ENCODE measurements at regions not wholly inside any gene's neighbourhood (a gene's known extent, or its start where the extent isn't known, plus 50 kb on each side); places are given as distances from the start of the nearest gene placed in this dataset.
"Not testable (repeated sequence)": the region's sequence is repeated elsewhere in the genome, so short reads cannot be mapped to it uniquely, and the experiment has no call there.

DNA sequence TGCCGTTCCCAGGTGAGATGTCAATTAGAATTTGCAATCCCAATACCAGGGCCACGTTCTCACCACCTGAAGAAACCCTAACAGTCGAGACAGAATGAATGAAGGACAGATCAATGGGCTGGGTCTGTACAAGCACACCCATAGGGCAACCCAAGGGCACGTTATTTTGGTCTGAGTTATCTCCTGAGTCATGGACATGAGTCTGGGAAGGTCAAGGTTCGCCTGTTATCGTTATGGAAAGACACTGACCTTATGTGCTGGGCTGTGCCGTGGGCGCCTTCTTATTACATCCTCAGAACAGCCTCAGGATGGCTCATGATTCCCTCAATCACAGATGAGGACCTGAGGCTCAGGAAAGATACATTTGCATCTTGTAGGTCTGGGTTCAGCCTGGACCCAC is 175.0 kb upstream of the SULF2 start:
- no peak for DNase-seq (ENCODE audit: low read depth)

DNA sequence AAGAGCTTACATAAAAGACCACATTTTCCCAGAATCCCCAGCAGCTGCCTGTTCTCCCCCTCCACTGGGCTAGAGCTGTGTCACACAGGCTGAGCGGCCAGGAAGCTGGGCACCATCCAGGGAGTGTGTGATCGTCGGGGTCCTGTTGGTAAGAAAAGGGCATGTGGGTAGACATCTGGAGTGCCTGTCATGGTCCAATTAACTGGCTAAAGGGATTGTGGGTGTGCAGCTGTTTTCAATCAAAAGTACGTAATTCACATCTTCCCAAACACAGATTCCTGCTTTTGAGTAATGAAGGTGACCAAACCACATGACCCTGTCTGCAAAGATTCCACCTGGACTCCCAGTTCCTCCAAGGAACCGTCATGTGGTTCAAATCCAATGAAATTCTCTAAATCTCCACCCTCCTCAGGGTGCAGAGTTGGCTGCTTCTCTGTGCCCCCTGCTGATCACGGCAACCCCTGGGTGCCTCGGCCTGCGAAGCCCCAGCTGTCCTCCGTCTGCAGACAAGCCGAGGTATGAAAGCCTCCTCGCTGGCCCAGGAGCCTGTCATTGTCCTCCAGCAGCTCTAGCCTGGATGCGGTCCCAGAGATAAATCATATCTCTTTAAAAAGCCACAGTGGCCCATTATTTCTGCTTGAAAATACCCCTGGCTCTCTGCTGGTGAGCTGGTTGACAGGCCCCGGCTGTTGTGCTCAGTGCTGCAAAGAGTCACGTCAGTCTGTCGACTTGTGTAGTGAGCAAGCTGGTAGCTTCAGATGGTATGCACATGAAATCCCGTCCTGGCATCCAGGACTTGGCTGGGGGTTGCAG is 172.9 kb upstream of the SULF2 start:
- not testable (repeated sequence) for DNase-seq (ENCODE audit: low read depth)

DNA sequence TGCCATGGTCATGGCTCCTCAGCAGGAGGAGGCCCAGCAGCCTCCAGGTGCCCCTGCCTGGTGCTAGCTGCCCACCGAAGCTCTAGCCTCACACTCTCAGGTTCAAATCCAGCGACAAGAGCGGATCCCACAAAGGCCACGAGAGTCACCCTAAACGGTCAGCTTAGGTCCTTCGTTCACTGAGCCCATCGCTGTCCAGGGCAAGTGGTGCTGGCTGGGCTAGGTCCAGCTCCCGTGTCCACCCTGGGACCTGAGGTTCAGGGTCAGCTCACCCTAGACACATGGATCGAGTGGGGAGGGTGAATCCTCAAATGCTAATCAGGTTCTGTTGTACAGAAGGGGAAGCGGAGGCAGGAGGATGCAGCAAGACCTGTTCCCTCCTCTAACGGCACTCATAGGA is 171.9 kb upstream of the SULF2 start:
- no peak for DNase-seq (ENCODE audit: low read depth)

DNA sequence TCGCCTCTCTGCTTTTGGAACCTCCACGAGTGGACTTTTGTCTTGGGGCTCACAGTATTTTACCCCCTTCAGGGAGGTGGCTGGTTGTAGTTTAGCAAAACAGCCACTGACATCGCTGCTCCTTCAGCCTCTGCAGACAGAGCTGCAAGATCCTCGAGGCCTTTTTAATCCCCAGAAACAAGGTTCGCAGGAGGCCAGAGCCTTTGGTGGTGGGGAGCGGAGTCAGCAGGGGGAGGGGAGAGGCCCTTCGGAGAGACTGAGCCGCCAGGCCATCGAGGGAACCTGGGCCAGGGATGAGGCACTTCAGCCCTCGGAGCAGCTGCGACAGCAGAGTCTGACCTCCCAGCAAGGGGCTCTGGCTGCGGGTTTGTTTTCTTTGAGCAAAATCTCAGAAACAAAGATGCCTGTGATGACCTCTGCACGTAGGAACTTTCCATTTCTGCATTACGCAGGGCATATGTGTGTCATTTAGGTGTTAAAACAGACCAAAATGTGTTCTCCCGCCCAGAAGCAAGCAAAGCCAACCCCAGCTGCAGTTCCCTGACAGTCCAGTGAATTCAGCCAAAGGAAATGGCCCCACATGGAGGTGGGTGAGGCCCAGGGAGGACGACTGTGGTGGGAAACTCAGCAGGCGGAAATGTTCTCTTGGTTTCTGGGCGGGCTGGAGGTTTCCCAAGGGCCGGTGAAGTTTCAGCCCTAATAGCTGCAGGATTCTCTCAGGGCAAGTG is 171.2 kb upstream of the SULF2 start:
- DNase-seq (ENCODE audit: low read depth), result no peak

DNA sequence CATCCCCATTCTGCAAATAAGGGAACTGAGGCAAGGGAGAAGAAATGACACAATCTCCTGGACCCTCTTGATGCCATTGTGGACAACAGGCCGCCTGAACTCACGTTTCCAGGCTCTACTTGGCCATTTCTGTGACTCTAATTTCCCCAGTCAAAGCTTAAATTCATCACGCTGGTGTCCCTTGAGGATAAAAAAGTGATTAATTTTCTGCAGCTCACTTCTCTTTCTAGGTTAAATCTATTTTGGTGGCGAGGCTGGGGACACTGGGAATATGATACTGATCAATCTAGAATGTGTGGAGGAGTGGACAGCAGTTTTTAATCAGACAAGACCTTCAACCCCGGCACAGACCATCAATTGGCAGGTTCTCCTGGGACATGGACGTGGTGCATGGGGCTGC is 168.2 kb upstream of the SULF2 start:
- no peak for DNase-seq (ENCODE audit: low read depth)

DNA sequence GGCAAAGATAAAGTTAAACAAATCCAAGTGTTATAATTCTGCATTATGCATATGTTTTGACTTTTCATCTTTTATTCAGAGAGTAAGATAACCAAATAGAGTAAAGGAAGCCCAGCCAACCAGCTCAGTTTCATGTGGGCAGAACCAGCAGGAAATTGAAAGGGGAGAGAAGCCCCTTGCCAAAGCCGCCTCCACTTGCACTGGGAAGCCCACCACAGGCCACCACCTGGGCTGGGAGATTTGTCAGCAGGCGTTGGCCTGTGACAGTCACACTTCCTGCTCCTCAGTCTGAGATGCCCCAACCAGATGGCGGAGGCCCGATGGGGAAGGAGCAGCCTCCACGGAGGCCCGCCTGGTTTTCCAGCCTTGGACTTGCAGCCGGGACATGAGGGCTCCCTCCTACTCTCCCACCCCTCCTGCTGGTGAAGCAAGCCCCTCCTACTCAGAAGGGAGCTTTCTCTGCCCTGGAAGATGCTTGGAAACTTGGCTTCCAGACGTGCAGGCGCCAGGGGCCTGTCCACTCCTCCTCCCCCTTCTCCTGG is 166.8 kb upstream of the SULF2 start:
- no peak for DNase-seq (ENCODE audit: low read depth)

DNA sequence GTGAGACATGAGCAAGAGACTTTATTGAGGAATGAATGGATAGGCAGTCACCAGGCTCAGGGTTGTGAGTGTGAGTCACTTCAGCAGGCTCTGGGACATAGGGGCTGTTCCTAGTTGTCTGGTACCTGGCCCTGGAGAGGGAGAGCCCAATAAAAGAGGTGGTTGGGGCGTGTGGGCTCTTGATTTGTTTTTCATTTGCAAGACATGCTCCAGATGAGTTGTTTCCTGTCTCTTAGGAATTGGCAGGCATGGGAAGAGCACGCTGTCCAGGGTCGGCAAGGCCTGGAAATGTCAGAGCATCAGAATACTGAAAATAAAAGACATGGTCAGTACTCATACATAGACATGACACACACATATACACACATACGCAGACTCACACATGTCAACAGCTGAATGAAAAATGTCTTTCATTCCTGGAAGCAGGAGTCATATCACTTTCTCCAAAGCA is 166.3 kb upstream of the SULF2 start:
- DNase-seq (ENCODE audit: low read depth), result no peak

DNA sequence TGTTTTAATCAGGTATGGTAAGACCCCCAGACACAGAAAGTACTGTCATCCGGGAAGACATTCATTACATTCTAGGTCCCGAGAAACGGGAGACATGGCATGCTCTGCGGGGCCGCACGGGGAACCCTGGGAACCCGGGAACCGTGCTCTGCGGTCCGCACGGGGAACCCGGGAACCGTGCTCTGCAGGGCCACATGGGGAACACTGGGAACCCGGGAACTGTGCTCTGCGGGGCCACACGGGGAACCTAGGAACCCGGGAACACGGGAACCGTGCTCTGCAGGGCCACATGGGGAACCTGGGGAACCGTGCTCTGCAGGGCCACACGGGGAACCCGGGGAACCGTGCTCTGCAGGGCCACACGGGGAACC is 165.6 kb upstream of the SULF2 start:
- no peak for DNase-seq (ENCODE audit: low read depth)

DNA sequence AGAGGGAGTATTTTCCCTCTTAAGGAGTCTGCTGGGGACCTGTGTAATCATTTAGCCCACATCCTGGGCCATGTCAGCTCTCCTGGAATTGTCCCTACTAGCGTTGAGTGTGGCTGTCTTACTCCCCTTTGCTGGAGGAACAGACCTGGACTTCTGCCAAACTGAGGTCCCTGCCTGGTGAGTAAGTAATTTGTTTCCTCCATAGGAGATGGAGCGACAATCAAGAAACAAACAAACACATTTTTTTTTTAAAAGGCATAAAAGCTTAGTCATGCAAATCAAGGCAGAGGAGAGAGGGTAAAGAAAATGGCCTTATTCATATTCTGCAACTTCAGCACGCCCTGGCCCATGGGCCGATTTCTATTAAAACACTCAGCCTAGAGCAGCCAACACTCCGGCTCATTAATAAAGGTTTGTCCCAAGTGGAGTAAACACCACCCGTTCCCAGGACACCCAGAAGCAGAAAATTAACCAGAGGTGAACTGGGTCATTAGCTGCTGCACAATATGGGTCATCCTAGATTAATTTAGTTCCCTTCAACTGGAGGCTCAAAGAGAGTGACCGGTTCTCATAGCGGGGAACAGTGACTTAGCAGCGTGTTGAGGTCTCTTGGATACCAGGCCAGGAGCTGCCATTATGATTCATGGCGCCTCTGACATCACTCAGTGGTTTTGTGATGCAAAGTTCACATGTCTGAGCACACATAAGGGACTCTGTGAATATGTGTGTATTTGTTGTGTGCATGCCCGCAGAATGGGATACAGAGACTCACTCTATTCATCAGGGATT is 165.0 kb upstream of the SULF2 start:
- no peak for DNase-seq (ENCODE audit: low read depth)

DNA sequence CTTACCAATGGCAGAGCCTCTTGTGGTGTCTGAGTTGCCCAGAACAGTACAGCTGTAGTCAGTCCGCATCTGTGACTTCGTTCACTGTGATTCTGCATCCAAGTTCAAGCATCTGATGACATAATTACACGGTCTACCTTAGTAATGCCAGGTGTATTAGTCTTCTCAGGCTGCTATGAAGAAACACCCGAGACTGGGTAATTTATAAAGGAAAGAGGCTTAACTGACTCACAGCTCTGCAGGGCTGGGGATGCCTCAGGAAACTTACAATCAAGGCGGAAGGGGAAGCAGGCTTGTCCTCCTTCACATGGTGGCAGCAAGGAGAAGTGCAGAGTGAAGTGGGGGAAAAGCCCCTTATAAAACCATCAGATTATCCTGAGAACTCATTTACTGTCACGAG is 163.9 kb upstream of the SULF2 start:
- no peak for DNase-seq (ENCODE audit: low read depth)

DNA sequence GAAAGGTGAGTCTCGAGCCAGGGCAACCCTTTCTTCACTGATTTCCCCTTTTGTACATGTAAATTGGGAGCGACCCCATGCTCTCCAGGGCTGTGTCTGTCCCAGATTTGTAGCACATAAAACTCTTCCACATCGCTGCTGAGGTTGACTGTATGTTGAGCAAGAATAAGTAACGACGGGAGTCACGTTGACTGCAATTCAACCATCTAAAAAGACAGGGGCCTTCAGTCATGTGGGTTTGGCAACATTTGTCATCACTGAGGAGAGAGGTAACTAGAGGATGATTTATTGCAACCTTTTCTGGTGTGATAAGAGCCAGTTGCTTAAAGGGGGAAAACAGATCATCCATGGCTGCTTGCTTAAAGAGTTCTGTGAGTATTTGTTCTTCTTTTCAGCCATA is 159.4 kb upstream of the SULF2 start:
- DNase-seq (ENCODE audit: low read depth), result no peak

DNA sequence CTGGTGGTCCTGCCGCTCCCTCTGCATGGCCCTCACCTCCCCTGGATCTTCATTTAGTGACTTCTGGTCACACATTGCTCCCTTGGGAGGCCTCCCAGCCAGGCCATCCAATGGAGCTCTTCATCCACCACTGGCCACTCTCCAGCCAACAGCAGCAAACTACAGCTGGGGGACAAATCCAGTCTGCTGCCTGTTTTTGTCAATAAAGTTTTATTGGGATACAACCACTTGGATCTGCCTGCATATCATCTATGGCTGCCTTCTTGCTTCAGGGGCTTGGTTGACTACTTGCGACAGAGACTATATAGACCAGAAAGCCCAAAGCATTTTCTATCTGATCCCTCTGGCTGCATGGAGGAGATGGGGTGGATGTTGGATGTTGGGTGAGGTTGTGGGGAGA is 156.6 kb upstream of the SULF2 start:
- DNase-seq (ENCODE audit: low read depth), result no peak

DNA sequence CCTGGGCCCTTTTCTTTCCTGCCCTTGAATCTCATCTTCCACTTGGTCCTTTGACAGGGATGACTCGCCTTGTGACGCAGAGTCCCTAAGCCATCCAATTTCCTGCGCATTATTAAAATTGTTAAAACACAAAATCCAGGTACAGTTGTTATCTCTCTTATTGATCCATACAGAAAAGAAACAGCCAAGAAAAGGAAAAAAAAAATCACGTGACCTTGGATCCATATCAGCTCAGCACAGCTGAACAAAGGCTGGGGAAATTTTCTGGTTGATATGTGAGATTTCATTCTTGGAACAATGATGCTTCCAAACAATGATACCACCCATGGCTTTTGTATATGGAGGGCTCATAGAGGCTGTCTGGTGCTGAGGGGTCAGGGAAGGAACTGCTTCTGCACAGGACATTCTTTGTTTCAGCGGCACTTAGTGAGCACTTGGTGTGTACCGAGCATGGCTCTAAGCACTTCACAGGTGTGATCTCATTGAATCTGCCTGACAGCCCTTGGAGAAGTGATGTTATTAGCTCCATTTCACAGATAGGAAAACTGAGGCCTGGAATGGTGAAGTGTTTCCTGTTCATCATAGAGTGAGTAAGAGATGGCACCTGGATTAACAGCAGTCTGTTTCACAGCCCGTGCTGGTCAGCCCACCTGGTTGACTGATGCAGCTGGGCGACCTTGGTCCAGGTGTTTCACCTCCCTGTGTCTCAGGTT is 155.0 kb upstream of the SULF2 start:
- no peak for DNase-seq (ENCODE audit: low read depth)

DNA sequence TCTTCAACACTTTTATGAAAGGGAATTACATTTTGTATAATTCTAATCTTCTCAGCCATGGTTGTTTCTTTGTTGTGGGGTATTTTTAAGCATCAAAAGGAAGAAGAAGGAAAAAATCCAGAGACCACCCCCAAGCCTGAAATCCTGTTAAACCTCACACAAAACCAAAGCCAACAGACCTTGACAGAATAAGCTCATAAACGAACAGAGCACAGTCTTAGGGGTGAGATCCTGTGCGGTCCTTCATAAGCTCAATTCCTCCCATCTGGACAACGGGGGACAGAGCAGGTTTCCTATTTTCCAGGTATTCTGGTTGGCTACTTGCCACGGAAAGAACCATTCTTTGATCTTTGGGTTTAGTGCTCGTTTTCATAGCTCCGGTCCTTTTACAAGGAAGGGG is 151.3 kb upstream of the SULF2 start:
- no peak for DNase-seq (ENCODE audit: low read depth)

DNA sequence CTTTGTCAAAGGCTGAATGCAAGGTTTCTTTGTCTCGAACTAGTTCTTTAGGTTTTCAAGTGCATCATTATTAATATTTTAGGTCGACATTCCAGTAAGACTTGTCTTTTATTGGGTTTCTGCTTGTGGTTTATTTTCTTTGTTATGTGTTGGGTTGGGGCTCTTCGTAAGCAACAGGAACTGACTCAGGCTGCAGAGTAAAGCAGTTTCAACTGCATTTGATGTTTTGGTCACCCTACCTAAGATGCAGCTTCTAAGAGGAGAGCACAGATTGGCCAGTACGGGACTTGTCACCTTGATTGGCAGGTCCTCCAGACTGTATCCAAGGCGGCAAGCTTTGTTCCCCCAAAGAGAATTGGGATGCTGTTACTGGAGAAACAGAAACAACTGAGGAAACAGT is 149.5 kb upstream of the SULF2 start:
- DNase-seq (ENCODE audit: low read depth), result no peak

DNA sequence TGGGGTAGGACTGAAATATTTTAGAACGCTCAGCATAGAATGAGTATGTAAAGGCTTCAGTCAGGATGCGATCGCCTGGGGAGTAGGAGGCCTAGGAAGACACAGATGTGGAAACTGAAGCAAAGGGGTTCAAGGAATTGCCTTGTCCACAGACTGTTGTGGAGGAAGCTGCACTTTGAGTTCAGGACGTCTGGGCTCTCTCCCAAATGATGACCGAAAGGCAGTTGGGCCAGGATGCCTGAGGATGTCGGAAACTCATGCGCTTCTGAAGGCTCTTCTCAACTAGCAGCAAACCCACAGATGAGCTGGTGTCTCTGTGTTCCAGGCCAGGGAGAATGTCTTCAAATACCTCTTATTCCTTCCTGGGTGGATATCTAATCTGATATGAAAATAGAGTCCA is 146.2 kb upstream of the SULF2 start:
- no peak for DNase-seq (ENCODE audit: low read depth)

DNA sequence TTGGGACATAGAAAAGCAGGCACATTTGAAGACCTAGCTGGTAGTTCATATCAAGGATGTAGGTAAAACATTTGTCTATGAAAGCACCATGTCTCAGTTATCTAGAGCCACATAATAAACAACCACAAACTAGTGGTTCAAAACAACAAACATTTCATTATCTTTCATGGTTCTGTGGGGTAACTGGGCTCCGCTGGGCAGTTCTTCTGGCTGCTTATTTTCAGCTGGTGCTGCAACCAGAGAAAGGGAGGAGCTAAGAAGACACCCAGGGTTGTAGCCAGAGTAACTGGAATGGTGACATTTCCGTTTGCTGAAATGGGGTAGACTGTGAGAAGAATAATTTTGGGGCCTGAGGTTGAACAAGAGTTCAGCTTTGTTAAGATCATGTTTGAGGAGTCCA is 145.7 kb upstream of the SULF2 start:
- DNase-seq (ENCODE audit: low read depth), result no peak

DNA sequence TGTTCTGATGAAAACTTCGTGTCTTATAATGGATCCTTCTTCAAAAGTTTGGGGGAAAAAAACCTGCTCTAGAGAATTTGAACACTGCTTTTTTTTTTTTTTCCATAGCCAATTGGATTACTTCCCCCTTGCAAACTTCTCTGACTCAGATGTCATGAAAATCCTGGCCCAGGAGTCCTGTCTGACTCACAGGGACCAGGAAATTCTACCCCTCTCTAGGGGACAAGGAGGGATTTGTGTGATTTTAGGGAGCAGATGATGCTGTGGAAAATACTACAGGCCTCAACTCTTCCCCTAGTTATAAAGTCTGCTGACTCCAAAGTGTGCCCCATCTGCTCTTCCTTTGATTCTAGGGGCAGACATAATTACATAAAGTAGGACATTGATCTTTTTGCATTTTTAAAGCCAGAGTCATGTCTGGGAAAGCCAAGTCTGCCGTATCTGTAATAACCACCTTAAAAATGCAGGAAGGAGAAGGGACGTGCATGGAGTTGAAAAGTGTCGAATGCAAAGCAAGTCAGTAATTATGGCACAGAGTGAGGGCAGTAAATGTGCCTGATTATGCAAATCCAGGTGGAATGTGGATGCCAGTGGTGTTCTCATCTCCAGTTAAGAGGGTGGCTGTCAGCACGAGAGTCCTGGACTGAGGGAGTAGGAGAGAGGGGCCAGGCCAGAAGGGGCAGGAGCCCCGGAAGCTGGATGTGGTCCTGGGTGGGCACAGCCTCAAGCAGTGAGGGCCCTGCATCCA is 144.3 kb upstream of the SULF2 start:
- peak; percentile 99 for DNase-seq (ENCODE audit: low read depth)

DNA sequence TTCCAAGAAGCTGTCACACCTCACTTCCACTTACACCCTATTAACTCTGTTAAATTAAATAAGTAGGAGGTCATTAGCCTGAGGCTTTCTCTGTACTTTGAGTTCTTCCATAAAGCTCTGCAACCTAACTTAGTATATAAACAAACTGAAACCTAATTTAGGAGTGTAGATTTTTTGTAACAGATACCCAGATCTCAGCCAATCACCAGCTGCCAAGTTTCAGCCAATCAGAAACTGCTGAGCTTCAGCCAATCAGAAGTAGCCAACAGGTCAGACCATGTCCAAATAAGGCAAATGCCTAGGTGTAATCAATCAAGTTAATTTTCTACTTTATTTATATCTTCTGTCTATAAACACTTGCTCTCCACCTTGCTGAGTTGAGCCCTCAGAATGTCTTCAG is 142.7 kb upstream of the SULF2 start:
- no peak for DNase-seq (ENCODE audit: low read depth)

DNA sequence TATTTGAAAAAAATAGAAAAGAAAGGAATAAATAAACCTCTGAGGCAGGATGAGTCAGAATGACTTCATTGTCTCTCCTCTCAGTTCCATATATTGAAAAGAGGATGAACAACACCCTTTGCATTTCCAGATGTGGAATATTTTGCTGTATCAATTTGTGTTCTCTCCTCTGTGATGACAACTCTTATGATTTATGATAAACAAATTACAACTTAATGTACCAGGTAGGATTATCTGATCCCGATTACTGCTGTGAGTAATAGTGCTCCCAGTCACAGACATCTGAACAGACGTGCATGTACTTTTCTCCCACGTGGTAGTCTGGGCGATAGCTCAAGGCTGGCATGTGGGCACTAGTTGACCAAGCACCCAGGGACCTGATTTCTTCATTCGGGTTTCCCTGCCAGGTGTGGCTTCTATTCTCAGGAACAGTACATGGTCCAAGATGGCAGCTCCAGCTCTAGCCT is 142.1 kb upstream of the SULF2 start:
- peak; percentile 97 for DNase-seq (ENCODE audit: low read depth)

DNA sequence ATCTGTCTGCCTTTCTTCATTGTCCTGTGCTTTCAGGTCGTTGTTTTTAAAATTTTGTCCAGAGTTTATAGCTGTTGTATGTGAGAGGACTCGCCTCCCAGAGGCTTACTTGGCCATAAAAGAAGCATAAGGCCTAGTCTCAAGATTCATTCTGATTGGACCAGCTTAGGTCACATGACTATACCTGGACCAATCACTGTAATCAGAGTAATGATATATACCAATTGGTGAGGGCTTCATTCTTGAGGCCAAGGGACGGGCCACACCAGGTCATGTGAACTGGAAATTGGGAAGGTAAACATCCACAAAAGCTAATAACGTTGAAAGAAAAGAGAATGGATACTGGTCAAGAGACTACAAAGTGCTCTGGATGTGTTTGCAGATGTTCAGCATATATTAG is 141.4 kb upstream of the SULF2 start:
- no peak for DNase-seq (ENCODE audit: low read depth)
